NCI-H1417 treated with DMSO at 0.1 percent for 48 hours (cell line): ENCODE measurements at regions not wholly inside any gene's neighbourhood (a gene's known extent, or its start where the extent isn't known, plus 50 kb on each side); places are given as distances from the start of the nearest gene placed in this dataset.
A peak's percentile ranks its signal among the peaks of the same experiment; 100 is the strongest.
"Not testable (repeated sequence)": the region's sequence is repeated elsewhere in the genome, so short reads cannot be mapped to it uniquely, and the experiment has no call there.

ENCODE experiments used
- DNase-seq: peaks from one replicate; lab custom pipeline; 2025; lab: John Stamatoyannopoulos, UW

DNA sequence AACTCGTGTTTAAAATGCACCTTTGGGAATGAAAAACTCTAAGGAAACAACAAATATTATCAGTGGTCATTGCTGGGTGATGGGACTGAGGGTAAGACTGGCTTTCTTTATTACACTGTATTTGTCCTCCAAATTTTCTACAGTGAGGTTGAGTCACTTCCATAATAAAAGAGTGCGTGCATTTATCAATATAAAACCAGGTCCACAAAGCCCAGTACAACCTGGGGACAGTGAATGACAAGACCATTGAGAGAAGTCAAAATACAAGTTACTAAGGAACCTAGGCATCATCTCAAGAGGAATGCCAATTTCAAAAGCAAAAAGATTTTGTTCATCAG lies 76.4 kb downstream of the MAGED4 start:
- DNase-seq = no peak

DNA sequence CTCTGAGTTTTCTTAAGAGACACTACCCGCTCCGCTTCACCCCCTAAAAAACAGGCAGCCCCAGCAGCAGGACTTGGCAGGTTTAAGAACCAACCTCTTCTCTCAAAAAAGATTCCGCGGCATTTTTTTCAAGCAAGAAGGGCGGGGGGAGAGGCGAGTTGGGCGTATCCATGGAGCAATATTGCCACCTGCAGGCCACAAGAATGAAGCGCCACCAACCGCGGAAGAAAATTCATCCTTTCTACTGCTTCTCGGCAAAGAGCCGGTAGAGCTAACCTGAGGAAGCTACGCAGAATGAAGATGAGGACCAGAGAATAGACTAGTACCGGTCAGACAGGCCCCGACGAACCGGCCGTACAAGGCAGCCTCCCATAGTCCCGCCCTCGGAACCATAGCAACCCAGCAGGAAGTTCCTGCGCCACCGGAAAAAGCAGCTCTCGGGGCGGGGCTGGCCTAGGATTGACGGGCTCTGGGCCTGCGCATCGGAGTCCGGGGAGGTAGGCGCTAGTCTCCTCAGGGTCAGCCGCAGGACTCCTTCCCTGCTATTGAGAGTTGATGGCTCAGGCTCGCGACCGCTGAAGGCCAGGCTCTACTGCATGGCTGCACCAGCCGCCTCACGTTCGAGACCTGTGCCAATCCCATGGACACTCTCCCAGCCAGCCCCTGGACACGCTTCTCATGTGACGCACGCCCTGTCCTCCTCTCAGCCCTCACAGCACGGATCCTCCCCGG lies 76.9 kb downstream of the MAGED4 start:
- DNase-seq = peak; percentile 96

DNA sequence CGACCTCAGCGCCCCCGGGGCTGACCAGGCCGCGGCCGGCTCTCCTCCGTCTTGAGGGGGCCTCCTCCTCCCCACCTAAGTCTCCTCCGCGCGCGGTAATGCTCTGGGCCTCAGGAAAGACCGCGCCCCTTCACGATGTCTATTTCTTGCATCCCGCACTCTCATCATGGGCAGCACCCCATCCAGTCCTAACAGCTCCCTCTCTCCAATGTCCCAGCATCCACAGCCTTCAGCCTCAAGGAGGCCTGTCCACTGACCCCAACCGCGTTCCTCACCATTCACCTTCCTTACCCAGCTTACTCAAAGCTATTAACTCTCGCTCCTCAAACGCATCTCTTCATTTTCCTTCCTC lies 77.5 kb downstream of the MAGED4 start:
- no peak for DNase-seq

DNA sequence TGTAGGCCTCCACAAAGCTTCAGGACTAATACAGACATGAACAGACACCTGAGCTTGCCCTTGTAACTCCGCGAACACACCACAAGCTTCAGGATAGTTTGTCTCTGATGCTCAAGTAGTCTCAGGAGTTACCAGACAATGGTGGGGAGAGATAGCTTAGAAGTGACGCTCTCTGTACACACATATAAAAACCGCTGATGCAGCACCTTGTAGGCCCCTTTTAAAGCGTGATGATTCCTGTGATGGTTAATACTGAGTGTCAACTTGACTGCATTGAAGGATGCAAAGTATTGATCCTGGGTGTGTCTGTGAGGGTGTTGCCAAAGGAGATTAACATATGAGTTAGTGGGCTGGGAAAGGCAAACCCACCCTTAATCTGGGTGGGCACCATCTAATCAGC lies 78.7 kb downstream of the MAGED4 start:
- no peak for DNase-seq

DNA sequence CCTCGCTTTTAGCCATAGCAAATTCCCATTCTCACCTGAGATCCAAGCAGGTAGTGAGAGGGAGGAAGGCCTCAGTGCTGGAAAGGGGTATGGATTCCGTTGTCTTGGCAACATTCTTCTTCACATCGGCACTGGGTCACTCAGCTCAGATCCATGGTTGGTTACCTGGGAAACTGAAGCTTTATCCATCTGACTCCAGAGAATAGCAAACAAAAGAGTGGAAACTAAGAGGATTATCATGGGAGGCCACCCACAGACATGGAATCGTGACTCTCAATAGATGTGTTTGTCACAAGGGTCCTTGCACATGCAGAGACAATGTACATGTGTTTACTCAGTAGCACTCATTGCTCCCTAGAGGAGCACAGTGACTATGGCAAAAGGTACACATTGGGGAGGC lies 81.0 kb downstream of the MAGED4 start:
- DNase-seq = no peak

DNA sequence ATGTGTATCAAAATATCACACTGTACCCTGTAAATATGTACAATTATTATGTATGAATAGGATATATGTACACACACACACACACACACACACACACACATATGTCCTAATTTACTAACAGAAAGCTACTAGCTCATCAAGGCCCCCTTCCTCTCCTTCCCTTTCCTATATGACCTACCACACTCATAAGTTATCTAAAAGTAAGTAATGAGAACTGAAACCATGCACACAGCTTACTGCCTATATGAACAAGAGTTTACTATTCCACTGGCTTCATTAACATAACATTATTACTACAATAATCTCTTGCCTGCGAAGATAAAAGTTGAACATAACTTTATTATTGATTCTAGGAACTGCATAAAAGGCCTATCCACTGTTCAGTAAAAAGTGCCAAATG lies 83.8 kb downstream of the MAGED4 start:
- DNase-seq = not testable (repeated sequence)

DNA sequence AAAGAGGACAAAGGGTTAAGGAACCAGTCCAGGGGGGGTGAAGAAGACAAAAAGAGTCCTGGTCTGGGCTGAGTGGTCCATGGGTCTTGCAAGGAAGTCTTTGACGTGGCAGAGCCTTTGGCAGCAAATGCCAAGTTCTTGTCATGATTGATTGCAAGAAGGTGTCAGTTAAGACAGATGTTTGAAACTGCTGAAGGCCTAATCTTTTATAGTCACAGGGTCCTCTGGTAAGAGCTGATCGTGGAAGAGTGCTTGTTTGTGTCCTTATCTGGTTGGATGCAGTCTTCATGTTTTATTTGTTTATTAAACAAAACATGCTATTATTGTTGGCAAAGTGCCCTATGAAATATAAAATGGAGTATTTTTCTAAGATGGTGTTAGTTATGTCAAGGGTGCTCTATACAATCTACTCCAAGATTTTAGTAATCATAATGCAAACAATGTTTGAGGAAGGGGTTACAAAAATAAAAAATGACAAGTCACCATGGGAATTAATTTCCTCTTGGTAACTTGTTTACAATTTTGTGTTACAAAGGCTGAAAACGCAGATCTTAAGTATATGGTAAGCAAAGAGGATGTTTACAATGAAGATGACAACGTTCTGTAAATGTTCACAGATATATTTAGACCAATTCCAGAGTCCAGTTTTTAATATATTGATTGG lies 85.9 kb downstream of the MAGED4 start:
- DNase-seq = no peak

DNA sequence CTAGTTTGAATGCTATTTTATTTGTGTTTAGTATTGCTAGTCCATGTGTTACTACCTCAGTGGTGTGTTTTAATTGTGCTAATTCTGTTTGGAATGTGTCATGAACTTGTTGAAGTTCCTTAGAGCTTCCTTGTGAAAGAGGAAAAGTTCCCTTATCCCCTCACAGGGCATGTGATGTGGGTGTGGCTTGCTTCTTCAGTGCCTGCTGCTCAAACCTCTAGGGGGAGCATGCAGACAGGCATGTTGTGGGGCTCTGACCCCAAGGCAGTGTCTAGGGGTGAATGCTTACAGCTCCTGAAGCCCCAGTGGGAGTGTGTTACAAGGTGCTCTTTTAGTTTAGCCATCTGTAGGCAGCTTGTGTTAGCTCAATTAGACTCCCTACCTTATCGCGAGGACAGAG lies 86.5 kb downstream of the MAGED4 start:
- no peak for DNase-seq

DNA sequence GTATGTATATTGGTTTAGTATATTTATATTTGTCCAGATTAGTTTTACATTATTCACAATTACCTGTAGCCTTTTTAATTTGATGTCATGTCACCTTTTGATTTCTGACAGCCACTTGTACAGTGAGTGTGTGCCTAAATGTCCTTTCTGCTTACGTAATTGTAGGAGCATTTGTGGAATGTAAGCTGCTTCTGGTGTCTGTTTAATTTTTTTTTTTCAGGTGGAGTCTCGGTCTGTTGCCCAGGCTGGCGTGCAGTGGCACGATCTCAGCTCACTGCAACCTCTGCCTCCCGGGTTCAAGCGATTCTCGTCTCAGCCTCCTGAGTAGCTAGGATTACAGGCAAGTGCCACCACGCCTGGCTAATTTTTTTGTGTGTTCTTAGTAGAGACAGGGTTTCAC lies 91.2 kb upstream of the XAGE2 start:
- no peak for DNase-seq

DNA sequence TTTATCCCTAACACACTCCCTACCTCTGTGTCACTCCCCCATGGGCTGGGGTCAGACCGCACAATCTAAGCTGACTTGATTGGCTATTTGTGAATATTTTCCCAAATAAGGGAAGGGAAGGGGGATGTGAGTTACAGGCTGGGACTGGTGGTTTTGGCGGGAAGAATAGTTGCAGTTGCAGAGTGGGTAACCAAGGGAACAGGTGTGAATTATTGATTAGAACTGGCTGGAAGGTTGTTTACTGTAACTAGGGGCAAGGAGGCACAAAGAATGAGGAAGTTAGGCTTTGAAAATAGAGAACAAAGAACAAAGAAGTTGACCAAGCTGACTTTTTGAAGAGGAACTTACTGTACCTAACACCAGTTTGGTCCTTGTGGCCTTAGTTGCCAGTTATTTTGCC lies 88.0 kb upstream of the XAGE2 start:
- DNase-seq = no peak

DNA sequence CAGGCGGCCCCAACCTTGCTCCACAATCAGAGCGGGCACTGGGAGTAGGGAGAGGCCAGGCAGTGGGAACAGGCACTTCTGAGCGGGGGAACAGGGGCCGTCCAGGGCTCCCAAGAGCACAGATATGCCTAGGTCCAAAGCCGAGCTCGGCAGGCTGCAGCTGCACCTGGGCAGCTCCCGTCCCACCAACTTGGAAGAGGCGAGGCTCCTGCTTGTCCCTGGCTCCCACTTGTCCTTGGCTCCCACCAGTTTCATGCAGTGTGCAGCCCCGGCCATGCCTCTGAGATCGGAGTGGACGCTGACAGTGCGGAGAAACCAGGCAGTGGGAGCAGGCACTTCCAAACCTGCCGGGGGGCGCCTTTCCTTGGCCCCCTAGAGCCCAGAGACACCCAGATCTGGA lies 84.0 kb upstream of the XAGE2 start:
- no peak for DNase-seq

DNA sequence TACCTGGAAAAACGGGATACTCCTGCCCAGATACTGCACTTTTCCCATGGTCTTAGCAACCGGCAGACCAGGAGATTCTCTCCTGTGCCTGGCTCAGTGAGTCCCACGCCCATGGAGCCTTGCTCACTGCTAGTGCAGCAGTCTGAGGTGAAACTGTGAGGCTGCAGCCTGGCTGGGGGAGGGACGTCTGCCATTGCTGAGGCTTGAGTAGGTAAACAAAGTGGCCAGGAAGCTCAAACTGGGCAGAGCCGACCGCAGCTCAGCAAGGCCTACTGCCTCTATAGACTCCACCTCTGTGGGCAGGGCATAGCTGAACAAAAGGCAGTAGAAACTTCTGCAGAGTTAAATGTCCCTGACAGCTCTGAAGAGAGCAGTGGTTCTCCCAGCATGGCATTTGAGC lies 69.9 kb upstream of the XAGE2 start:
- not testable (repeated sequence) for DNase-seq

DNA sequence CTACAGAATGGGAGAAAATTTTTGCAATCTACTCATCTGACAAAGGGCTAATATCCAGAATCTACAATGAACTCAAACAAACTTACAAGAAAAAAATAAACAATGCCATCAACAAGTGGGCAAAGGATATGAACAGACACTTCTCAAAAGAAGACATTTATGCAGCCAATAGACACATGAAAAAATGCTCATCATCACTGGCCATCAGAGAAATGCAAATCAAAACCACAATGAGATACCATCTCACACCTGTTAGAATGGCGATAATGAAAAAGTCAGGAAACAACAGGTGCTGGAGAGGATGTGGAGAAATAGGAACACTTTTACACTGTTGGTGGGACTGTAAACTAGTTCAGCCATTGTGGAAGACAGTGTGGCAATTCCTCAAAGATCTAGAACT lies 60.3 kb upstream of the XAGE2 start:
- not testable (repeated sequence) for DNase-seq
